WI38 (cell line): ENCODE measurements at regions not wholly inside any gene's neighbourhood (a gene's known extent, or its start where the extent isn't known, plus 50 kb on each side); places are given as distances from the start of the nearest gene placed in this dataset.

Source experiments
- H3K4me3 ChIP-seq: 2 replicates; pipeline ENCODE4 v1.5.1; 2011; ENCODE audit warnings: low read depth, mild to moderate bottlenecking, control low read depth, low read length
- CTCF ChIP-seq: IDR thresholded peaks from 2 replicates; pipeline ENCODE4 v1.5.1; 2012; ENCODE audit warnings: low read depth, mild to moderate bottlenecking, control low read depth, low read length

GRCh38 chr15:70475921-70476320 is 287.4 kb downstream of the UACA start:
- TF ChIP-seq CTCF, result no peak

GRCh38 chr15:70475407-70475781 is 288.0 kb downstream of the UACA start:
- H3K4me3 ChIP-seq, result peak overlapping the region; percentile 46
- no peak for TF ChIP-seq CTCF

More at GRCh38 chr15:70475921-70476320, 287.4 kb downstream of the UACA start:
- H3K4me3 ChIP-seq, result no peak overlapping the region

- H3K4me3 ChIP-seq, result peak overlapping the region; percentile 46
- no peak for TF ChIP-seq CTCF
Measured at GRCh38 chr15:70474471-70475406, 288.6 kb downstream of the UACA start.

- no peak for TF ChIP-seq CTCF
- peak overlapping the region; percentile 46 for H3K4me3 ChIP-seq
Measured at GRCh38 chr15:70473581-70474370, 289.6 kb downstream of the UACA start.

- no peak for TF ChIP-seq CTCF
- no peak overlapping the region for H3K4me3 ChIP-seq
Measured at GRCh38 chr15:70471517-70471916, 291.8 kb downstream of the UACA start.

GRCh38 chr15:70470556-70471191 is 292.7 kb downstream of the UACA start:
- H3K4me3 ChIP-seq, result no peak overlapping the region
- no peak for TF ChIP-seq CTCF
